CD4-positive, alpha-beta T cell (primary cell): ENCODE measurements at regions not wholly inside any gene's neighbourhood (a gene's known extent, or its start where the extent isn't known, plus 50 kb on each side); places are given as distances from the start of the nearest gene placed in this dataset.

Experiments
- ATAC-seq: fragments of 200-7000 bp; cut with Tn5 transposase; one replicate; pipeline ENCODE4 v1.10.0; 2022; ENCODE audit warnings: mild to moderate bottlenecking; ENCODE audit not compliant: poor library complexity
- CTCF ChIA-PET: fragments of 350-600 bp; sonication (Branson Sonifier 250); formaldehyde crosslinking; loops from one replicate; lab custom pipeline; 2021; ENCODE audit warnings: antibody characterized with exemption, inconsistent platforms; lab: Charles Lee
- POLR2A ChIA-PET: fragments of 350-600 bp; sonication (Branson Sonifier 250); formaldehyde crosslinking; loops from one replicate; lab custom pipeline; 2021; ENCODE audit warnings: antibody characterized with exemption, inconsistent platforms; lab: Charles Lee
- DNase-seq, 14 experiments: peaks; one replicate each; pipeline ENCODE4 v3.0.0-alpha.2; 2013 to 2020; ENCODE audit warnings: mixed read lengths in 2 of 14
- H3K27ac ChIP-seq, 2 donors: one replicate each; pipeline versions ENCODE4 v1.5.1 to v1.7.0; 2013; ENCODE audit warnings: low read length in 2 of 2, low read depth in 1 of 2, mild to moderate bottlenecking in 1 of 2
- H3K27me3 ChIP-seq, 2 experiments: 1 replicate in 1 of 2; 2 replicates in 1 of 2; pipeline versions ENCODE4 v1.6.1 to v1.7.0; 2013; ENCODE audit warnings: low read length in 2 of 2, control low read depth in 1 of 2, mild to moderate bottlenecking in 1 of 2, moderate library complexity in 1 of 2; ENCODE audit not compliant: insufficient read depth in 2 of 2, control insufficient read depth in 1 of 2
- H3K36me3 ChIP-seq: one replicate; pipeline ENCODE4 v1.6.1; 2013; ENCODE audit warnings: low read length, control low read depth; ENCODE audit not compliant: insufficient read depth
- H3K4me1 ChIP-seq: one replicate; pipeline ENCODE4 v1.6.1; 2013; ENCODE audit warnings: low read length, control low read depth; ENCODE audit not compliant: insufficient read depth
- H3K4me3 ChIP-seq: one replicate; pipeline ENCODE4 v1.5.1; 2013; ENCODE audit warnings: mild to moderate bottlenecking, low read length, moderate library complexity
- H3K9me3 ChIP-seq, 2 experiments: 1 replicate in 1 of 2; 2 replicates in 1 of 2; pipeline versions ENCODE4 v1.6.1 to v1.7.0; 2013; ENCODE audit warnings: low read length in 2 of 2, mild to moderate bottlenecking in 2 of 2, control low read depth in 1 of 2, moderate library complexity in 1 of 2; ENCODE audit not compliant: control insufficient read depth in 1 of 2, insufficient read depth in 1 of 2
- H3K27ac Mint-ChIP-seq: one replicate; pipeline ENCODE4 v1.8.0; 2020; ENCODE audit warnings: mixed read lengths
- H3K27me3 Mint-ChIP-seq: one replicate; pipeline ENCODE4 v1.8.0; 2021; ENCODE audit warnings: mixed read lengths
- H3K36me3 Mint-ChIP-seq: one replicate; pipeline ENCODE4 v1.8.0; 2021; ENCODE audit warnings: low read depth, mixed read lengths
- H3K4me1 Mint-ChIP-seq: one replicate; pipeline ENCODE4 v1.8.0; 2021; ENCODE audit warnings: low read depth, mixed read lengths
- H3K4me3 Mint-ChIP-seq: one replicate; pipeline ENCODE4 v1.8.0; 2020; ENCODE audit warnings: mild to moderate bottlenecking, mixed read lengths
- H3K9me3 Mint-ChIP-seq: one replicate; pipeline ENCODE4 v1.8.0; 2020; ENCODE audit warnings: mixed read lengths
- CTCF ChIP-seq: fragments of 200-600 bp; IDR thresholded peaks from one replicate; pipeline ENCODE4 v1.8.0; 2022; ENCODE audit warnings: antibody characterized with exemption, mild to moderate bottlenecking
- intact Hi-C, 2 experiments: fragments of 100-400 bp; cut with DNase I in 1 of 2; cut with micrococcal nuclease in 1 of 2; formaldehyde crosslinking; loops; one replicate each; pipeline versions ENCODE4 v1.15.1 to v1.9.0; 2023 to 2025; cut with DNase I, micrococcal nuclease

GRCh38 chr18:38464024-38464423 is 898.4 kb upstream of the CELF4 start:
- Mint-ChIP-seq H3K27ac (no peak overlapping the region), H3K36me3 (no peaks in the 10 kb centered on the region), H3K9me3 (peaks cover 3% of the 10 kb centered on the region), H3K4me3 (no peak overlapping the region), H3K27me3 (no peaks in the 10 kb centered on the region), H3K4me1 (no peaks in the 10 kb centered on the region)
- intact Hi-C loops: no loop called here
- CTCF ChIA-PET: no interaction called here
- H3K36me3 ChIP-seq: no peaks in the 10 kb centered on the region
- H3K4me1 ChIP-seq: no peaks in the 10 kb centered on the region
- POLR2A ChIA-PET: no interaction called here
- H3K4me3 ChIP-seq: no peak overlapping the region
- no peak overlapping the region for H3K27ac ChIP-seq
- H3K27me3 ChIP-seq: no peaks in the 10 kb centered on the region
- no peak for ATAC-seq
- no peak for TF ChIP-seq CTCF
- DNase-seq: no peak
- H3K9me3 ChIP-seq: peaks cover 0 to 3% of the 10 kb centered on the region in 2 experiments

DNA sequence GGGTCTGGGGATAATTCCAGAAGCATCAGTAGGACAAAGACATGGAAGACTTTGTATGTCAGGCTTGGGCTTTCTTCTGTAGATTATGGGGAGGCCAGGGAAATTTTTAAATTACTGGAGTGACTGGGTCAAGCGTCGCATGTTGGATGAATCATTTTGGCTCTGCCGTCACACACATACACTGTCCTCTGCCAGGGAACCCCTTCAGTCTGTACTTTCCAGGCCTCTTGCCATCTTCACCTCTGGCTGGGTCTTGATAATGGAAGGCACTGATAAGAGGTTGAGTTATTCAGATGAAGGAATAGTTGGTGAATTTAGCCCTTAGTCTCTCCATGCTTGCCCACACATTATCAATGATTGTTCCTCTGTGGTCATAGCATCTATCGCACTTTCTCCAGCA is 895.1 kb upstream of the CELF4 start:
- H3K4me1 Mint-ChIP-seq: no peaks in the 10 kb centered on the region
- intact Hi-C loops: no loop called here
- Histone ChIP-seq H3K27ac (no peak overlapping the region), H3K4me1 (no peaks in the 10 kb centered on the region), H3K9me3 (peaks cover 0 to 5% of the 10 kb centered on the region in 2 experiments), H3K4me3 (no peak overlapping the region), H3K27me3 (no peaks in the 10 kb centered on the region), H3K36me3 (no peaks in the 10 kb centered on the region)
- CTCF ChIA-PET: no interaction called here
- H3K4me3 Mint-ChIP-seq: no peak overlapping the region
- H3K36me3 Mint-ChIP-seq: no peaks in the 10 kb centered on the region
- ATAC-seq (no peak), DNase-seq (no peak)
- no peak overlapping the region for H3K27ac Mint-ChIP-seq
- no peaks in the 10 kb centered on the region for H3K27me3 Mint-ChIP-seq
- POLR2A ChIA-PET: no interaction called here
- TF ChIP-seq CTCF: no peak
- H3K9me3 Mint-ChIP-seq: peaks cover 5% of the 10 kb centered on the region

DNA sequence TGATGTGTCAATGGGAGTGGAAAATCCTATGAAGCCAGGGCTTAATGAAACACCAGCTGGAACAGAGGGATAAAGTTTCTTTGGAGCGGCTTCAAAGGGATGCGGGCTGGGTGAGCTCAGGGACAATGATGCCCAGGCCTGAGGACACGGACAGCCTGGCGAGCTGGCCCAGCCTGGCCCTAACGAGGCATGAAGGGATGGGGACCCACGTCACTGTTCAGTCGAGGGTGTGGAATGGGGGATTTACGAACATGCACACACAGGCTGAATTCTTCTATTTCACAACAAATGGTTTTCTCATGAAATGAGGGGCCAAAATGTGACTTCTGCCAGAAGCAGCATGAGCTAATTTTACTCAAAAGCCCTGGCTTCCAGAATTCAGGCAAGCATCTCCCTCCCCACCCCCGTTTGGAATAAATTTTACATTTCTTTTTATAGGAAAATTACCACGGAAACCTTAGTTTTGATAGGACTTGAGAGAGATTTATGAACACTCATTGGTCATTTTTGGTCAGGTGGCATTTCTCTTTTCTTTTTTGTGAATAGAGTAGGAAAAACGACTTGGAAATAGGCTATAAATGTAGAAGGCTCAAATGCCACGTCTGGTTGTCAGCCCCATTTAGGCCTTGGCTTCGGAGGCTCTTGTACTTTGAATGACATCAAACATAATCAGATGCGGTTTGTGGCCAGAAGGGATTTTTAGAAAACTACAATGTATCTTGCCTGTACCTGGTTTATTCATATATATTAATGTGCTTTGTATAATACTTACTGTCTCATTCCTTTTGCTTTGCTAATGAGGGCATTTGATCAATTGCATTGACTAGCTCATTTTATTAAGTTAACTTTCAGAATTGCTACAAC is 893.8 kb upstream of the CELF4 start:
- H3K27me3 ChIP-seq: no peaks in the 10 kb centered on the region
- H3K4me3 ChIP-seq: no peak overlapping the region
- POLR2A ChIA-PET: no interaction called here
- no peaks in the 10 kb centered on the region for H3K36me3 Mint-ChIP-seq
- peaks cover 3% of the 10 kb centered on the region for H3K9me3 Mint-ChIP-seq
- no peak overlapping the region for H3K27ac ChIP-seq
- no peaks in the 10 kb centered on the region for H3K4me1 ChIP-seq
- ATAC-seq (no peak), DNase-seq (no peak)
- no peak overlapping the region for H3K27ac Mint-ChIP-seq
- CTCF ChIA-PET: no interaction called here
- no peak for TF ChIP-seq CTCF
- H3K27me3 Mint-ChIP-seq: no peaks in the 10 kb centered on the region
- no peaks in the 10 kb centered on the region for H3K36me3 ChIP-seq
- no peaks in the 10 kb centered on the region for H3K4me1 Mint-ChIP-seq
- no peak overlapping the region for H3K4me3 Mint-ChIP-seq
- H3K9me3 ChIP-seq: peaks cover 0 to 5% of the 10 kb centered on the region in 2 experiments
- intact Hi-C loops: no loop called here
